ENCODE measurements at regions not wholly inside any gene's neighbourhood (a gene's known extent, or its start where the extent isn't known, plus 50 kb on each side); places are given as distances from the start of the nearest gene placed in this dataset.

DNA sequence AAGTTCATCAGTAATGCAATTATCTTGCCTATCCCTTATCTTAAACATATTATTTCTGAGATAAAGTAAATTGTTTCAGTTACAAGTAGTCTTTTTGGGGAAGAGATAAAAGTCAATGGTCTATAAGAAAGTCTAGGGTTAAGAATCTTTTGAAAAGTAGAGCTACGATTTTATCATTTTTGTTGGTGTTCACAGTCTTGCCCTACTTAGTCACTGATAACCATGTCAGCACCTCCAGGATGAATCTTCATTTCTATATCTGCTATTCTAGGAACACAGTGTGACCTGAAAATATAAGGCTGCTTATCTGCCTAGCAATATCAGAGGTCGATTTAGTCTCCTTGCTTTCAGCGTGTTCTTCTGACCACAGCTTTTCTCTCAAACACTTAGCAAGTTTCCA, 1676.5 kb upstream of the PRR20A start:
- TF ChIP-seq CTCF (IDR thresholded peaks at IDR 0.05 in 8 of 11, conservative IDR thresholded peaks at IDR 0.05 in 3 of 11) (no peak), POLR2AphosphoS5 (IDR thresholded peaks at IDR 0.05) (no peak)

Data from spleen (tissue), 7 donors.